Lower leg skin (tissue), 3 donors: ENCODE measurements at regions not wholly inside any gene's neighbourhood (a gene's known extent, or its start where the extent isn't known, plus 50 kb on each side); places are given as distances from the start of the nearest gene placed in this dataset.

Source experiments
- POLR2A ChIP-seq, 2 donors: fragments of 450-650 bp; IDR thresholded peaks; one replicate each; pipeline ENCODE4 v1.6.1; 2016 to 2017; ENCODE audit warnings: antibody characterized with exemption in 2 of 2, mild to moderate bottlenecking in 1 of 2, moderate library complexity in 1 of 2
- TF ChIP-seq, protein P1 (sequence below), 3 donors: fragments of 450-650 bp; IDR thresholded peaks; one replicate each; pipeline ENCODE4 v1.5.1; 2016; ENCODE audit warnings: antibody characterized with exemption in 3 of 3, mild to moderate bottlenecking in 3 of 3, moderate library complexity in 2 of 3

DNA sequence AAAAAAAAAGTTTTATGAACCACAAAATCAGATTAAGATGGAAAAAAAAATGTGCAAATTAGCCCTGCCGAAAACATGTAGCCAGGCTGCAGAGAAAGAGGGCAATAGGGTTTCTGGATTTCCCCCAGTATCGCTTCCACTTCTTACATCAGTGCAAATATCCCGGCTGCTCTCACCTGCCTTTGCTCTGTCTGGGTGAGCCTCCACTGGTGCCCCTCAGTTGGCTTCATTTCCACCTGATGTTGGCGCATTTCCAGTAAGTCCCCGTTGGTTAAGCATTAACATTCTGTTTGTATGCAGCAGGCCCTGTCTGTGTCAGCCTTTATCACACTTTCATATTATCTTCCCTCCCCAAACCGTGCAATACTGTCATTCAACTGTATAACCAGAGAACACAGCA is 215.1 kb downstream of the CBLN4 start:
- TF ChIP-seq POLR2A (IDR thresholded peaks at IDR 0.05) = no peak
- TF ChIP-seq, protein P1, sequence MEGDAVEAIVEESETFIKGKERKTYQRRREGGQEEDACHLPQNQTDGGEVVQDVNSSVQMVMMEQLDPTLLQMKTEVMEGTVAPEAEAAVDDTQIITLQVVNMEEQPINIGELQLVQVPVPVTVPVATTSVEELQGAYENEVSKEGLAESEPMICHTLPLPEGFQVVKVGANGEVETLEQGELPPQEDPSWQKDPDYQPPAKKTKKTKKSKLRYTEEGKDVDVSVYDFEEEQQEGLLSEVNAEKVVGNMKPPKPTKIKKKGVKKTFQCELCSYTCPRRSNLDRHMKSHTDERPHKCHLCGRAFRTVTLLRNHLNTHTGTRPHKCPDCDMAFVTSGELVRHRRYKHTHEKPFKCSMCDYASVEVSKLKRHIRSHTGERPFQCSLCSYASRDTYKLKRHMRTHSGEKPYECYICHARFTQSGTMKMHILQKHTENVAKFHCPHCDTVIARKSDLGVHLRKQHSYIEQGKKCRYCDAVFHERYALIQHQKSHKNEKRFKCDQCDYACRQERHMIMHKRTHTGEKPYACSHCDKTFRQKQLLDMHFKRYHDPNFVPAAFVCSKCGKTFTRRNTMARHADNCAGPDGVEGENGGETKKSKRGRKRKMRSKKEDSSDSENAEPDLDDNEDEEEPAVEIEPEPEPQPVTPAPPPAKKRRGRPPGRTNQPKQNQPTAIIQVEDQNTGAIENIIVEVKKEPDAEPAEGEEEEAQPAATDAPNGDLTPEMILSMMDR (IDR thresholded peaks at IDR 0.05) = no peak
